Epidermal melanocyte (primary cell): ENCODE measurements at regions not wholly inside any gene's neighbourhood (a gene's known extent, or its start where the extent isn't known, plus 50 kb on each side); places are given as distances from the start of the nearest gene placed in this dataset.

Source experiments
- DNase-seq: peaks from one replicate; pipeline ENCODE4 v3.0.0; 2011; ENCODE audit warnings: low spot score; ENCODE audit not compliant: insufficient read length

- no peak for DNase-seq
These were observed 402.2 kb downstream of the NR2F2 start for GRCh38 chr15:96732704-96733103.

GRCh38 chr15:96733721-96734120 lies 403.2 kb downstream of the NR2F2 start:
- no peak for DNase-seq

- no peak for DNase-seq
These were observed 405.2 kb downstream of the NR2F2 start for GRCh38 chr15:96735632-96736240.

GRCh38 chr15:96736384-96736783 lies 405.9 kb downstream of the NR2F2 start:
- DNase-seq: no peak

GRCh38 chr15:96737408-96737807 lies 406.9 kb downstream of the NR2F2 start:
- no peak for DNase-seq

- DNase-seq: no peak
These were observed 416.2 kb downstream of the NR2F2 start for GRCh38 chr15:96746665-96747064.

GRCh38 chr15:96747291-96747690 lies 416.8 kb downstream of the NR2F2 start:
- DNase-seq: no peak

- DNase-seq: no peak
These were observed 419.9 kb downstream of the NR2F2 start for GRCh38 chr15:96750361-96750760.

GRCh38 chr15:96756146-96756545 lies 425.6 kb downstream of the NR2F2 start:
- no peak for DNase-seq

- no peak for DNase-seq
These were observed 426.2 kb downstream of the NR2F2 start for GRCh38 chr15:96756656-96757055.

GRCh38 chr15:96762566-96762965 lies 432.1 kb downstream of the NR2F2 start:
- no peak for DNase-seq

- DNase-seq: no peak
These were observed 434.0 kb downstream of the NR2F2 start for GRCh38 chr15:96764501-96764900.

GRCh38 chr15:96764946-96765345 lies 434.4 kb downstream of the NR2F2 start:
- no peak for DNase-seq

GRCh38 chr15:96766366-96766765 lies 435.9 kb downstream of the NR2F2 start:
- no peak for DNase-seq

- no peak for DNase-seq
These were observed 437.4 kb downstream of the NR2F2 start for GRCh38 chr15:96767703-96768434.

GRCh38 chr15:96768435-96768789 lies 437.9 kb downstream of the NR2F2 start:
- DNase-seq: no peak

GRCh38 chr15:96771035-96771434 lies 440.5 kb downstream of the NR2F2 start:
- DNase-seq: no peak

- no peak for DNase-seq
These were observed 443.7 kb downstream of the NR2F2 start for GRCh38 chr15:96774216-96774615.

- DNase-seq: no peak
These were observed 453.2 kb downstream of the NR2F2 start for GRCh38 chr15:96783746-96784145.

GRCh38 chr15:96790004-96790403 lies 459.5 kb downstream of the NR2F2 start:
- DNase-seq: no peak

GRCh38 chr15:96792216-96792615 lies 461.7 kb downstream of the NR2F2 start:
- no peak for DNase-seq

- DNase-seq: no peak
These were observed 466.3 kb downstream of the NR2F2 start for GRCh38 chr15:96796841-96797240.

- no peak for DNase-seq
These were observed 471.2 kb downstream of the NR2F2 start for GRCh38 chr15:96801576-96802150.
